Fibroblast of lung (primary cell): ENCODE measurements at regions not wholly inside any gene's neighbourhood (a gene's known extent, or its start where the extent isn't known, plus 50 kb on each side); places are given as distances from the start of the nearest gene placed in this dataset.

Experiments used
- CTCF ChIP-seq, 2 donors: IDR thresholded peaks in 1 of 2; conservative IDR thresholded peaks in 1 of 2; 1 replicate in 1 of 2; 2 replicates in 1 of 2; pipeline ENCODE4 v1.5.1; 2011 to 2012; ENCODE audit warnings: low read length in 2 of 2, control low read depth in 1 of 2, inconsistent platforms in 1 of 2, low read depth in 1 of 2, mild to moderate bottlenecking in 1 of 2
- EZH2 ChIP-seq: IDR thresholded peaks from 2 replicates; pipeline ENCODE4 v1.5.1; 2012; ENCODE audit warnings: low read length, control low read depth, mild to moderate bottlenecking; ENCODE audit errors: missing control alignments

- TF ChIP-seq CTCF (conservative IDR thresholded peaks at IDR 0.05 in 1 of 2, IDR thresholded peaks at IDR 0.05 in 1 of 2; ENCODE audit: low read depth in 1 of 2, low read length in 2 of 2) (no peak), EZH2 (no peak)
These were observed 351.4 kb downstream of the NUF2 start for GRCh38 chr1:163672976-163673758.
